ENCODE measurements at regions not wholly inside any gene's neighbourhood (a gene's known extent, or its start where the extent isn't known, plus 50 kb on each side); places are given as distances from the start of the nearest gene placed in this dataset.
"Not testable (repeated sequence)": the region's sequence is repeated elsewhere in the genome, so short reads cannot be mapped to it uniquely, and the experiment has no call there.

DNA sequence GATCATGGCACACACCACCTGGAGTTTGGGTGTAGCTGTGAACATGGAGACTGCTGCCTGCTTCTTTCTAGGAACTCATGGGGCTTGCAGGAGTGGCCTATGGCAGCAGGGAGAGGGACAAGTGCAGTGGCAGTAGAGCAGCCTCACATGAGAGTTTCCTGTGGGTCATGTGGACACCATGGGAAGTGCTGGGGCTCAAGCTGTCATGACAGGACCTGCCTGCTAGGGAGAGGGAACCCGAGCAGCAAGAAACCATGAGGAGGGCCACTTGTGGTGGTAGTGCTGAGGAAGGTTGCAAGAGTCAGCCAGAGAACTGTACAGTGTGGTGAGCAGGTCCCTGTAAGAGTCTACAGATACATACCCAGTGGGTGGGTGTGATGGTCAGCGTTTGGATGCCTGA lies 73.8 kb upstream of the MRPS22 start:
- BruUV-seq (replicated peaks): no TSS peak
- intact Hi-C loops (cut with micrococcal nuclease): no loop called here
- Histone ChIP-seq H3K4me2 (ENCODE audit: insufficient read depth, low read length) (no peak overlapping the region), H3K27me3 (ENCODE audit: control insufficient read depth in 2 of 2, insufficient read depth in 2 of 2, low read length in 2 of 2) (no peaks in the 10 kb centered on the region), H3K79me2 (ENCODE audit: control insufficient read depth, insufficient read depth, low read length) (no peaks in the 10 kb centered on the region), H3K27ac (ENCODE audit: extremely low read depth, low read depth, low read length) (no peak overlapping the region), H3K4me1 (replicated peaks in 1 of 2; ENCODE audit: control insufficient read depth in 2 of 2, insufficient read depth in 2 of 2, low read length in 2 of 2) (no peaks in the 10 kb centered on the region; a peak in 1 of 5 replicates), H2AFZ (ENCODE audit: low read depth, low read length) (peak overlapping the region; percentile 47), H3K9me3 (replicated peaks; ENCODE audit: control insufficient read depth, insufficient read depth, low read depth, low read length) (no peaks in the 10 kb centered on the region), H3K9me1 (ENCODE audit: control insufficient read depth, insufficient read depth, low read length) (no peaks in the 10 kb centered on the region), H4K20me1 (replicated peaks; ENCODE audit: control insufficient read depth, insufficient read depth, low read length) (no peaks in the 10 kb centered on the region), H3K36me3 (ENCODE audit: control insufficient read depth, insufficient read depth, low read length) (no peaks in the 10 kb centered on the region), H3K9ac (ENCODE audit: insufficient read depth in 1 of 2, low read depth in 2 of 2, low read length in 2 of 2) (no peak overlapping the region), H3K4me3 (no peak overlapping the region)
- TF ChIP-seq LEF1 (IDR thresholded peaks at IDR 0.05): no peak
- TF ChIP-seq ZNF57 (CRISPR knock-in tag; IDR thresholded peaks at IDR 0.05): no peak
- peak; percentile 47 for ATAC-seq
- FAIRE-seq: no peak
- ChIA-PET CTCF (ENCODE audit: low intra/inter-chr PET ratio) (no interaction called here), POLR2A (no interaction called here)
- 10% methylated on average over 2 of the region's 2 CpGs for WGBS (ENCODE audit: insufficient coverage, low coverage, missing lambda C conversion rate)
- no peak for DNase-seq (ENCODE audit: extremely low read depth in 1 of 4, low spot score in 3 of 4)
- in situ Hi-C loops (cut with MboI): no loop called here

DNA sequence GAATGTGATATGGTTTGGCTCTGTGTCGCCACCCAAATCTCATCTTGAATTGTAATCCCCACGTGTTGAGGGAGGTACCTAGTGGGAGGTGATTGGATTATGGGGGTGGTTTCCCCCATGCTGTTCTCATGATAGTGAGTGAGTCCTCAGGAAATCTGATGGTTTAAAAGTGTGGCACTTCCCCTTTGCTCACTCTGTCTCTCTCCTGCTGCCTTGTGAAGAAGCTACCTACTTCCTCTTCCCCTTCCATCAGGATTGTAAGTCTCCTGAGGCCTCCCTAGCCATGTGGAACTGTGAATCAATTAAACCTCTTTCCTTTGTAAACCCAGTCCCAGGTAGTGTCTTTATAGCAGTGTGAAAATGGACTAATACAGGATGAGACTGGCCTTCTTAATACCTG lies 73.2 kb upstream of the MRPS22 start:
- in situ Hi-C loops (cut with MboI); H3K36me3 ChIP-seq (ENCODE audit: control insufficient read depth, insufficient read depth, low read length); H3K4me3 ChIP-seq; H4K20me1 ChIP-seq (replicated peaks; ENCODE audit: control insufficient read depth, insufficient read depth, low read length); ATAC-seq; FAIRE-seq; CTCF ChIA-PET (ENCODE audit: low intra/inter-chr PET ratio); H3K4me1 ChIP-seq (replicated peaks in 1 of 2; ENCODE audit: control insufficient read depth in 2 of 2, insufficient read depth in 2 of 2, low read length in 2 of 2); H3K4me2 ChIP-seq (ENCODE audit: insufficient read depth, low read length); BruUV-seq (replicated peaks); intact Hi-C loops (cut with micrococcal nuclease); H3K9ac ChIP-seq (ENCODE audit: insufficient read depth in 1 of 2, low read depth in 2 of 2, low read length in 2 of 2); H3K9me3 ChIP-seq (replicated peaks; ENCODE audit: control insufficient read depth, insufficient read depth, low read depth, low read length); H3K27me3 ChIP-seq (ENCODE audit: control insufficient read depth in 2 of 2, insufficient read depth in 2 of 2, low read length in 2 of 2); H3K9me1 ChIP-seq (ENCODE audit: control insufficient read depth, insufficient read depth, low read length); H3K27ac ChIP-seq (ENCODE audit: extremely low read depth, low read depth, low read length); H3K79me2 ChIP-seq (ENCODE audit: control insufficient read depth, insufficient read depth, low read length); DNase-seq (ENCODE audit: extremely low read depth in 1 of 4, low spot score in 3 of 4); TF ChIP-seq ETV6 (CRISPR knock-in tag; IDR thresholded peaks at IDR 0.05; ENCODE audit: borderline replicate concordance): not testable (repeated sequence)
- WGBS (ENCODE audit: insufficient coverage, low coverage, missing lambda C conversion rate): 39% methylated on average over 2 of the region's 2 CpGs
- TF ChIP-seq EP400 (IDR thresholded peaks at IDR 0.05) (0 out of 2 replicates have a peak, but pooled peaks have one; percentile 11), ETV6 (IDR thresholded peaks at IDR 0.05; ENCODE audit: borderline replicate concordance in 1 of 2, low read depth in 2 of 2, low read length in 1 of 2) (peak; percentile 74 to 95; a peak in 3 of 4 replicates), SPI1 (IDR thresholded peaks at IDR 0.05; ENCODE audit: borderline replicate concordance, low read depth, low read length) (peak; percentile 87)
- H2AFZ ChIP-seq (ENCODE audit: low read depth, low read length): 0 out of 2 replicates have a peak overlapping the region, but pooled peaks have one; percentile 47
- POLR2A ChIA-PET: interaction anchor here (0.5 kb wide), 1 partner anchor 26 kb away, joined by 3 read pairs; no protein-coding TSS in a partner anchor
